GOT3 (cell line): ENCODE measurements at regions not wholly inside any gene's neighbourhood (a gene's known extent, or its start where the extent isn't known, plus 50 kb on each side); places are given as distances from the start of the nearest gene placed in this dataset.
"Not testable (repeated sequence)": the region's sequence is repeated elsewhere in the genome, so short reads cannot be mapped to it uniquely, and the experiment has no call there.

ENCODE experiments used
- DNase-seq: peaks from one replicate; lab custom pipeline; 2025; ENCODE audit warnings: mixed read lengths; lab: John Stamatoyannopoulos, UW

- no peak for DNase-seq
Measured at GRCh38 chr2:131828164-131828561, 300.5 kb downstream of the CCDC74A start.

GRCh38 chr2:131828633-131829455 lies 301.2 kb downstream of the CCDC74A start:
- DNase-seq = not testable (repeated sequence)

DNA sequence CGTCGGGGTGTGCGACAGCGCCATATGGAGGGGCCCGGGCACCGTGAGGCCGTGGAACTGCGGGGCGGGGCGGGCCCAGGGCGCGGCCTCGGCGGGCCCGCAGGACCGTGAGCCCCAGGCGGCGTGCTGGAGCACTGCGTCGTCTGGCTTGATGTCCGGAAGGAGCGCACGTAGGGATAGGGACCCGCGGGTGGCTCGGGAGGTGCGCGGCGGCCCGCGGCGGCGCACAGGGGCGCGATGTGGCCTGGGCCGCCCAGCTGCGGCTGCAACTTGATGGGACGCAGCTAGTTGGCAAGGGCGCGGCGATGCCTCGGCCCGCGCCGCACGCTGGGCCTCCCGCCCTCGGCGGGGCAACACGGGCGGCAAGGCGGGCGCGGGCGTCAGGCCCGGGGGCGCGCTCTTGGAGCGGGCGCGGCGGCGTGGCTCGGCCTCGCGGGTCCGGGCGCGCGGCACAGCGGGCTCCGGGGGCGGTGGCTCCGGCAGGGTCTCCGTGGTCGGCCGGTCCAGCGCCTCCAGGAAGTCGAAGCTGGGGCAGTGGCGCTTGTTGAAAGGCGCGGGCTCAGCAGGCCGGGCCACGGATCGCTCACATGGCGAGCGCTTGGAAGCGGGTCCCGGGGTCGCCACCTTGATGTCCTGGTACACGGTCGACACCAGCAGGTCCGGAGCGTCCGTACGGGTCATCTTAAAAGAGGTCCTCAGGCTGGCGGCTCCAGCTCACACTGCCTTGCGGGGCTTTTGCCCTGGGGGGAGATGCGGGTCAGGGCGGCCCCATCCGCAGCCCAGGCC lies 302.0 kb downstream of the CCDC74A start:
- DNase-seq = not testable (repeated sequence)

GRCh38 chr2:131830242-131830945 lies 302.7 kb downstream of the CCDC74A start:
- not testable (repeated sequence) for DNase-seq

DNA sequence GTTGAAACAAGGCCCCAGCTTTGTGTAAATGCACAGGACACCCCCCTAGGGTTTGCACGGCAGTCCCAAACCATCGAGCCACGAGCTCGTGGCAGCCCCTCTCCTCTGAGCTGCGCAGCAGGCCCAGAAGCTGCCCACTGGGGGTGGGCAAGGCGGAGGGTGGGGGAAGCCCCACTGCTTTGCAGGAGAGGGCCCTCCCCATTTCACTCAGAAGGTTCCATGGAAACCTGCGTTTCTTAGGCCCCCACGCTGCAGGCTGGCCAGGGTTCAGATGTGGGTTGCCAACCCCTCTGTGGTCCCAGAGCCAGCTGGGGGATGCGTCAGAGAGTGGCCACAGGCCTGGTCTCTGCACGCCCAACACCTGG lies 303.2 kb downstream of the CCDC74A start:
- not testable (repeated sequence) for DNase-seq

DNA sequence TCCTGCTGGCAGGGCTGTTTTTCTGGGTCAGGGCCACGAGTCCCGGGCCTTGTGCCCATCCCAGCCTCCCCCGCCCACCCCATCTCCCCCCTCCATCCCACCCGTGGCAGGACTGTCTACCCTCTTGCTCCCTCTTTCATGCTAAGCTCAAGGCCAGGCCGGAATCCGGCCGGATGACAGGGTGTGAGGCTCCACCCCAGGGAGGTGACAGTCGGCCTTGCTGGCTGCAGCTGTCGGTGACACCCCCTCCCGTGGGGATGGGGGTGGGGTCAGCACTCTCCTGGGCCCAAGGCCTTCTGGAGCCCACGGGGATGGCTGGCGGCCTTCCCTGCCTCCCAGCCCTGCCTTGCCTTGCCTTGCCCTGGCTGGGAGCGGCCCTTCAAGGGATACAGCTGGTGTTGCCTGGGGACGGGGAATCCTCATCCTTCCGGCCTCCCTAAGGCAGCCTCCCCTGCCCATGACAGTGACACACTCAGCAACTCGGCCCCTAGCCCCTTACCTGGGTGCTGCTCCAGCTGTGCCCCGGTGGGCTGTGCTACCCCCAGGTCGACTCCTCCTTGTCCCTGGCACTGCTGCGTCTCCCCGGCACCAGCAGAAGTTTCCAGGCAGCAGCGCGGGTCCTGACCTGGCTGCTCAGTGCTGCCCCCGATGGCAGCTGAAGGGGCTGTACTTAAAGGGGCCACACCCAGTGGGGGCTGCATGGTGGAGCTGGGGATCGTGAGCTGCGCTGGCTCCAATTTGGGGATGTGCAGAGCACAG lies 303.9 kb downstream of the CCDC74A start:
- not testable (repeated sequence) for DNase-seq

- not testable (repeated sequence) for DNase-seq
Measured at GRCh38 chr2:131832209-131832780, 304.6 kb downstream of the CCDC74A start.

- not testable (repeated sequence) for DNase-seq
Measured at GRCh38 chr2:131832917-131833316, 305.2 kb downstream of the CCDC74A start.

DNA sequence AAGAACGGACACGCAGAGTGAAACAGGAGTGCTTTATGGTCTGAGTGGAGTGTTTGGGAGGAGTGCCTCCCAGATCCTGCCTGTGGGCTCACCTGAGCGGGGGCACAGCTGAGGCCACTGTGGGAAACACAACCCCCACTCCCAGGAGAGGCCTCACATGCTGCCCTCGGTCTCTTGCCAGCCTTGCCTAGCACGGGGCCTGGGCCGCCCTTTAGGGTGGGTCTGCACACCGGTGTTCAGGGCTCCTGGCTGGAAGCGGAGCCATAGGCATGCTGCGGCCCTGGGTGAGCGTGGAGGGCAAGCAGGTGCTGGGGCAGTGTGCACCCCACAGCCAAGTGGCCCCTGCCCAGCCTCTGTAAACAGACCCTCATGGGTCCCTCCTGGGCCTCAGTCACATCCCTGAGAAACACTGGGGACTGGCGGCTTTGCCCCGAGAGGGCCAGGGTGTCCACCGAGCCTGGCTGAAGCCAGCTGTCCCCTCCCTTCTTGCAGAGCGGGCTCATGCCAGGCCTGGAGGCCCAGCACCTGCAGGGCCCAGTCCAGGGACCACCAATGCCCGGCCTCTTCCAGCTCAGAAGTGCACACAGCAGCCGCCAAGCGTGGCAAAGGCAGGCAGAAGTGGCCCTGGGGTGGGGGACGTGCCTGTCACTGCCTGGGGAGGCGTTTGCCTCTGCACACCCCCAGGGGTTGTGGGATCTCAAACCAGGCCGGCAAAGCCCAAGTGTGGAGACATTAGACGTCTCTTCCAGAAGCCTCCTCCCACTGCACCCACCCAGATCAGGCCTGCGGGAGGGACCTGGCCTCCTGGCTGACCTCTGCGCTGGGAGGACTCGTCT lies 305.9 kb downstream of the CCDC74A start:
- DNase-seq = not testable (repeated sequence)

- DNase-seq = not testable (repeated sequence)
Measured at GRCh38 chr2:131834203-131835020, 306.7 kb downstream of the CCDC74A start.

GRCh38 chr2:131835022-131835421 lies 307.3 kb downstream of the CCDC74A start:
- DNase-seq = not testable (repeated sequence)

- DNase-seq = no peak
Measured at GRCh38 chr2:131835621-131836091, 308.0 kb downstream of the CCDC74A start.

GRCh38 chr2:131836116-131836515 lies 308.4 kb downstream of the CCDC74A start:
- DNase-seq = not testable (repeated sequence)

GRCh38 chr2:131844044-131844443 lies 316.4 kb downstream of the CCDC74A start:
- not testable (repeated sequence) for DNase-seq

GRCh38 chr2:131856202-131856601 lies 305.6 kb downstream of the ANKRD30BL start:
- not testable (repeated sequence) for DNase-seq

DNA sequence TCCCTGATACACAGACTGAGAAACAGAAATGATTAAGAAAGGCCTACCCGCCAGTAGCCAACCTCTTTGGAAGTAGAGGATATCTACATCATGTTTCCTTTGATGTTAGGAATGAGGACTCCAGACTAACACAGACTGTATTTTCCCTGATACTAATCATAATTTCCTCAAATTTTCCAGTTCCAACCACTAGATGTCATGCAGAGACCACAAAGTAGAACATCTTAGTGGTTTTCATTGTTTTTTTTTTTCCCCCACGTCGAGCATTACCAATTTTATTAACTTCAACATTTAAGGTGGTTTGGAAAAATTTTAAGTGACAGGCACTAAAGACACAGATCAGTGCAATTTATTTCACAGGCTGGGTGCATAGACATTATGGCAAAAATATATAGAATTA lies 303.6 kb downstream of the ANKRD30BL start:
- DNase-seq = not testable (repeated sequence)
